Duodenal mucosa (tissue), 2 donors: ENCODE measurements at regions not wholly inside any gene's neighbourhood (a gene's known extent, or its start where the extent isn't known, plus 50 kb on each side); places are given as distances from the start of the nearest gene placed in this dataset.

ENCODE experiments used
- H3K27ac ChIP-seq: one replicate; pipeline ENCODE4 v1.7.0; 2013; ENCODE audit warnings: low read depth, low read length
- H3K27me3 ChIP-seq, 2 donors: one replicate each; pipeline ENCODE4 v1.7.0; 2013; ENCODE audit warnings: low read length in 2 of 2, control low read depth in 1 of 2; ENCODE audit not compliant: insufficient read depth in 2 of 2, control insufficient read depth in 1 of 2
- H3K36me3 ChIP-seq, 2 donors: one replicate each; pipeline ENCODE4 v1.7.0; 2013; ENCODE audit warnings: low read length in 2 of 2, control low read depth in 1 of 2; ENCODE audit not compliant: insufficient read depth in 2 of 2, control insufficient read depth in 1 of 2
- H3K4me1 ChIP-seq, 2 donors: one replicate each; pipeline ENCODE4 v1.7.0; 2013; ENCODE audit warnings: low read length in 2 of 2, control low read depth in 1 of 2; ENCODE audit not compliant: insufficient read depth in 2 of 2, control insufficient read depth in 1 of 2
- H3K4me3 ChIP-seq, 2 donors: one replicate each; pipeline ENCODE4 v1.7.0; 2013; ENCODE audit warnings: low read length in 2 of 2, low read depth in 1 of 2
- H3K9ac ChIP-seq, 2 donors: one replicate each; pipeline ENCODE4 v1.7.0; 2013; ENCODE audit warnings: low read length in 2 of 2, low read depth in 1 of 2
- H3K9me3 ChIP-seq, 2 donors: one replicate each; pipeline ENCODE4 v1.7.0; 2013; ENCODE audit warnings: low read length in 2 of 2, control low read depth in 1 of 2; ENCODE audit not compliant: control insufficient read depth in 1 of 2

DNA sequence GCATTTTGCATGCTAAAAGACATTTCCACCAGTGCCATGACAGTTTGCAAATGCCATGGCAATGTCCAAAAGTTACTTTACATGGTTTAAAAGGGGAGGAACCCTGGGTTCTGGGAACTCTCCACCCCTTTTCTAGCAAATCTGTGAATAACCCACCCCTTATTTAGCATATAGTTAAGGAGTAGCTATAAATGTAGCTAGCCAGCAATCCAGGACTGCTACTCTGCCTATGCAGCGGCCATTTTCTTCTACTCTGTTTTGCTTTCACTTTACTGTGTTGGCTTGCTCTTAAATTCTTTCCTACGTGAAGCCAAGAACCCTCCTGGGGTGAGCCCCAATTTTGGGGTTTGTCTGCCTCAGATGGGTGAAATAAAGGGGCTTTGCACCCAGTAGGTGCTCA, 141.0 kb downstream of the PTPN11 start:
- Histone ChIP-seq H3K9me3 (no peaks in the 10 kb centered on the region), H3K9ac (no peak overlapping the region), H3K27ac (no peak overlapping the region), H3K4me1 (no peaks in the 10 kb centered on the region), H3K27me3 (no peaks in the 10 kb centered on the region), H3K4me3 (peak overlapping the region in 1 of 2 donors; percentile 40), H3K36me3 (no peaks in the 10 kb centered on the region)

DNA sequence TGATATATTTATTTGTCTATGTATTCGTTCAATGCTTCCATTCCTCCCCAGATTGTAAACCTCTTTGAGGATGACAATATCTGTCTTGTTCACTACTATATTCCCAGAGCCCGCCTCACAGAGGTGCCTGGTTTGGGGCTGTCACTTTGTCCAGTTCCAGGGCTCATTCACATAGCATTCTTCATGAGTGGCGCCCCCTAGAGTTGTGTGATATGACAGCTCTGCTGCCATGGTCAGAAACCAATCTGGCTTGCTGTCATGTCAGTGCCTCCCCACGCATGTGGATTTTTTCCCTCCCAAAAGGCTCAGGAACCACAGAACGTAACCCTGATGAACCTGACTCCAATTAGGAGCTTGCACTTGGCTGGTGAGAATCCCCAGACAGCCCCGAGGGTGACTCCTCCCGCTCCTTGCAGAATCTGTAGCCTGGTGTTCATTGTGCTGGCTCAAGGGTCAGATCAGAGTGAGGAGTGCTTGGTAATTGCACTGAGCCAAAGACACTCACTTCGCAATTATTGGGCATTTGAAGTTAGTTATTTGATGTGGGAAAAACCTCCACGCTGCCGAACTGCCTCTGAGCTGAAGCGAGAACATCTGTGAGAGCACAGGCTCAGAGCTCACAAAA, 145.5 kb downstream of the PTPN11 start:
- H3K9ac ChIP-seq: no peak overlapping the region
- H3K9me3 ChIP-seq: no peaks in the 10 kb centered on the region
- H3K27ac ChIP-seq: no peak overlapping the region
- H3K36me3 ChIP-seq: no peaks in the 10 kb centered on the region
- no peaks in the 10 kb centered on the region for H3K4me1 ChIP-seq
- no peaks in the 10 kb centered on the region for H3K27me3 ChIP-seq
- no peak overlapping the region for H3K4me3 ChIP-seq

DNA sequence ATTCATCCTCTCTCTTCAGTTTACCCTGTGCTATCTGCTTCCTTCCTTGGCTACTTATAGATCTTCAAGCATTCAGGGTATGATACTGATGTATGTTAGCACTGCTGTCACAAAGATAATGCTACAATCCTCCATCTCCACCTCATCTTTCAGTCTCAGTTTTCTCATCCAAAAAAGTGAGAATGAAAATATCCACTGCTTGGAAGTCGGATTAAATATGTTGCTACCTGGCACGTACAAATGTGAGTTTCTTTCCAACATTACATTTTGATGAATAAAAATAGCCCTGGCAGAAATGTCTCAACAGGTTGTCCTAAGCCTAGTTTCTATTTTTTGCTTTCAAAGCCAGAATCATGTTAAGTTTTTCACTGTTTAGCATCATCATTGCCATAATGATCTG, 149.9 kb downstream of the PTPN11 start:
- H3K27me3 ChIP-seq: no peaks in the 10 kb centered on the region
- no peak overlapping the region for H3K4me3 ChIP-seq
- H3K4me1 ChIP-seq: no peaks in the 10 kb centered on the region

DNA sequence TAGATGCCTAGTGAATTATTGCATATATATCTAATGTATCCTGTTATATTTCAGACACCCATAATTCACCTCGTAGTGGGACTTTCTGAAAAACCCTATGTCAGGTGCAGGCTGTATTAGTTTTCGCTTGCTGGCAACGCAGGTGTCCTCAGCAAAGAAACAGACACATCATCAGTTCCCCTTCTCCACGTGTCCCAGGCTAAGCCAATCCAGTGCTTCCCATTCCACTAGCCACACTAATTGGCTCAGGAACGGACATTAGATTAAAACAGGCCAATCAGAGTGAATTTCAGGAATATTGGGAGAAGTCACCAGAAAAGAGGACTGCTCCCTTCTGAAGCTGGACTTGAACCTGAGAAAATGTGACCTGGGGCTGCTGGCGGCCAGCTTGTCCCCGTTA, 151.3 kb downstream of the PTPN11 start:
- H3K4me3 ChIP-seq: no peak overlapping the region
- no peak overlapping the region for H3K9ac ChIP-seq
- no peak overlapping the region for H3K27ac ChIP-seq
- H3K36me3 ChIP-seq: no peaks in the 10 kb centered on the region
- no peaks in the 10 kb centered on the region for H3K4me1 ChIP-seq
- H3K27me3 ChIP-seq: no peaks in the 10 kb centered on the region
- H3K9me3 ChIP-seq: no peaks in the 10 kb centered on the region

More for the DNA sequence above, 149.9 kb downstream of the PTPN11 start:
- Histone ChIP-seq H3K36me3 (no peaks in the 10 kb centered on the region), H3K9me3 (no peaks in the 10 kb centered on the region), H3K9ac (no peak overlapping the region), H3K27ac (no peak overlapping the region)

DNA sequence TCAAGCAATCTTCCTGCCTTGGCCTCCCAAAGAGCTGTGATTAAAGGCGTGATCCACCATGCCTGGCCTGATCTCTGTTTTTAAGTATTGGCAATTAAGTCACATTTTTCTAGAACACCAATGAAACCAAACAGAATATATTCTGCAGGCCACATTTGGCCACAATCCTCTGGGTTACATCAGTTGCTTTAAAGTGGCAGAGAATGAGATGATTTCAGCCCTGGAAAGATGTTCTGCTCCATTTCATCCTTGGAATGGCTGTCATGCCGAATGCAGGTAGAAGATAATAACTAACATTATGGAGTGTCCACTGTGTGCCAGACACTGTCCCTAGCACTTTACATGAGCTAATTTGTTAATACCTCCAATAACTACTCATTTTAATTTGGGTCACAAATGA, 154.4 kb downstream of the PTPN11 start:
- Histone ChIP-seq H3K27me3 (peaks cover 0 to 2% of the 10 kb centered on the region in 2 donors), H3K36me3 (no peaks in the 10 kb centered on the region)

DNA sequence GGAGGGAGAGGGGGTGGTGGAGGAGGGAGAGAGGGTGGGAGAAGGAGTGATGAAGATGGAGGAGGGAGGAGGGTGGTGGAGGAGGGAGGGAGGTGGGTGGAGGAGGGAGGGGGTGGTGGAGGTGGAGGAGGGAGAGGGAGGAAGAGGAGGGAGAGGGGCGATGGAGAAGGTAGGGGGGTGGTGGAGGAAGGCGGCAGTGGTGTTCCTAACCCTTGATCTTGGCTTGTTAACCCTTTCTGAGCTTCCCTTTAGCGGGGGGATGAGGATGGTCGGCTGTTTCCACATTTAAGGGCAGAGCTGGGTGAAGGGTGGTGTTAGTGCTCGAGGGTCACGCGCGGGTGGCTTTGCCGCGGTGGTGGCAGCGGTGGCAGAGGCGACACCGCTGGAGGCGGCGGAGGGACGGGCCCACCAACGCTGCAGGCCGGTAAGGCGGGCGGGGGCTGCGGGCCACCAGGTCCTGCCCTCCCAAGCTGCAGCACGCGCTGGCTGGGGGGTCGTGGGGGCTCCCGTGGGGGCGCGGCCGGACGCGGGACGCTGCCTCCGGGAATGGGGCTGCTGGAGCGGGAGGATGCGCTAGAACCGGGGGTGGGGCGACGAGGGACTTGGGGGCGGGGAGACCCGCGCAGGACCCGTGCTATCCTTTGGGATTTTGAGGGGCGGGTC, 156.3 kb downstream of the PTPN11 start:
- Histone ChIP-seq H3K9ac (no peak overlapping the region), H3K36me3 (no peaks in the 10 kb centered on the region), H3K27me3 (peaks cover 0 to 7% of the 10 kb centered on the region in 2 donors), H3K9me3 (no peaks in the 10 kb centered on the region), H3K4me1 (no peaks in the 10 kb centered on the region), H3K27ac (no peak overlapping the region), H3K4me3 (no peak overlapping the region)

More for the DNA sequence above, 154.4 kb downstream of the PTPN11 start:
- Histone ChIP-seq H3K9me3 (no peaks in the 10 kb centered on the region), H3K4me1 (no peaks in the 10 kb centered on the region), H3K4me3 (no peak overlapping the region), H3K9ac (no peak overlapping the region), H3K27ac (no peak overlapping the region)

DNA sequence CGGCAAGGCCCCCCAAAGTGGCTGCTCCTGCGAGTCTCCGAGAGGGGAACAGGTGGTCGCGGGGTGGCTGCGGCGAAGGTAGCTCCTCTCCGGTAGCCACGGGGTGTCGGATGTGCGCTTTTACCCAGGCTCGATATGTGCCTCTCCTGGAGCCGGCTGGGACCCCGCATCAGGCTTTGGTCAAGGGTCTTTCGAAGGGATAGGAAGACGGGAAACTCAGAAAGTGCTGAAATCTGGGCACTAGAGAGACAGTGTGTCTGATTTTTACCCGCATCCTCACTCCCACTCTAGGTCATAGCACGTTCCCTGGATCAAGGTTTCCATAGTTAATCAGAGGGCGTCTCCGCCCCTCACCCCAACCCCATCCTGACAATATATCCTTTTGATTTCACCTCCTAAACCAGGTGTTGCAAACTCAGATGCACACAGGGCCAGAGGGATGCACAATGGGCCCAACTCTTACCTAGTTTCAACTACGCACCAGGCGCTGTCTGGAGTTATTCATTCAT, 156.9 kb downstream of the PTPN11 start:
- Histone ChIP-seq H3K9me3 (no peaks in the 10 kb centered on the region), H3K4me1 (no peaks in the 10 kb centered on the region), H3K9ac (no peak overlapping the region), H3K27me3 (peaks cover 0 to 7% of the 10 kb centered on the region in 2 donors), H3K4me3 (no peak overlapping the region), H3K36me3 (no peaks in the 10 kb centered on the region), H3K27ac (no peak overlapping the region)

DNA sequence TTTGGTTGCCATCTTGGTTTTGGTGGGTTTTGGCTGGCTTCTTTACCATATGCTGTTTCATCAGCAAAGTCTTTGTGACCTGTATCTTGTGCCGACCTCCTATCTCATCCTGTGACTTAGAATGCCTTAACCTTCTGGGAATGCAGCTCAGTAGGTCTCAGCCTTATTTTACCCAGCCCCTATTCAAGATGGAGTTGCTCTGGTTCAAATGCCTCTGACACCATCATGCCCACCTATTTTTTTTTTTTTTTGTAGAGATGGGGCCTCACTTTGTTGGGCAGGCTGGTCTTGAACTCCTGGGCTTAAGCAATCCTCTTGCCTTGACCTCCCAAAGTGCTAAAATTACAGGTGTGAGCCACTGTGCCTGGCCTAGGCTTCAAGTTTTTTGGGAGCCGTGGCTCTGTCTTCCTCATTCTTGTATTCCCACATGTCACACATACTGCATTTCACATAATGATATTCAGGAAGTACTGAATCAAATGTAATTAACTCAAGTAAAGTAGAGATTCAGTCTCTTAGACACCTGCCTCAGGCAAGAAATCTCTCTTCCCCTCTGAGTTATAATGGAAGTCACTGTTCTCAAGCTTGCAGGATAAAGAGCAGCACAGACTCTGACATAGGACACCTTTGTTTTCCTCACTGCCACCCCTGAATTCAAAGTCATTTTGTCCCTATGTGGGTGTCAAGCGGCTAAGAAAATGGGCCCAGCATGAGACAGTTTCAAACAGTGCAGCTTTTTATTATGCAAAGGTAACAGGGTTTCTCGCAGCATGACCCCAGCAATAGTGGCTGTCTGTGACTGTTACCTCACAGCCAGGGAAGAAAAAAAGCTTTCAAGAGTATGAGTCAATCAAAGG, 159.0 kb downstream of the PTPN11 start:
- no peaks in the 10 kb centered on the region for H3K4me1 ChIP-seq
- no peaks in the 10 kb centered on the region for H3K9me3 ChIP-seq
- H3K27me3 ChIP-seq: peaks cover 0 to 7% of the 10 kb centered on the region in 2 donors
- H3K36me3 ChIP-seq: no peaks in the 10 kb centered on the region
- H3K9ac ChIP-seq: no peak overlapping the region
- H3K27ac ChIP-seq: no peak overlapping the region
- no peak overlapping the region for H3K4me3 ChIP-seq

DNA sequence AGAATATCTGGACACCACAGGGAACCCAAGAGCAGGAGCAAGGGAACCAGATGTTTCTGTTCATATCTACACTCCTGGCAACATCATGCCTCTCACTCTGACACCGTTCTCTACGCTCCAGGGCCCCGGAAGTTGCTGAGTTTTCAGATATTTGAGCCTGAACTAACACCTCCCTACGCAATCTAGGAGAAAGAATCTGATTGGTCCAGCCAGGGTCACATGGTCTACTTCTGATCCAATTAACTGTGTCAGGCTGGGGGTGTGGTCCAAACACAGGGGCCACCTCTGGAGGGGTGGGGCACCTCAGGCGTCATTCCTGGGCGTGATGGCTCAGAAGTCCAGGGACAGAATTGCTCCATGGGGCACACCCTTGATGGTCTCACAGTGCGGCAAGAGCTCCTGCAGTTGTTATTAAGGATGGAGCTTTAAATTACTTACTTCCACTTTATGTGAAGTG, 165.5 kb downstream of the PTPN11 start:
- H3K4me3 ChIP-seq: no peak overlapping the region
- no peaks in the 10 kb centered on the region for H3K27me3 ChIP-seq
- no peaks in the 10 kb centered on the region for H3K4me1 ChIP-seq
- no peaks in the 10 kb centered on the region for H3K36me3 ChIP-seq
- H3K9me3 ChIP-seq: no peaks in the 10 kb centered on the region
- no peak overlapping the region for H3K27ac ChIP-seq
- H3K9ac ChIP-seq: no peak overlapping the region
